Cardiac fibroblast (primary cell): ENCODE measurements at regions not wholly inside any gene's neighbourhood (a gene's known extent, or its start where the extent isn't known, plus 50 kb on each side); places are given as distances from the start of the nearest gene placed in this dataset.

Source experiments
- DNase-seq, 2 donors: peaks; one replicate each; pipeline versions ENCODE4 v3.0.0 to v3.0.0-alpha.2; 2010; ENCODE audit warnings: low read depth in 2 of 2
- H3K4me3 ChIP-seq, 2 donors: replicated peaks in 1 of 2; 1 replicate in 1 of 2; 2 replicates in 1 of 2; pipeline ENCODE4 v1.5.1; 2011; ENCODE audit warnings: low read depth in 2 of 2, low read length in 2 of 2, mild to moderate bottlenecking in 2 of 2, moderate library complexity in 1 of 2
- CTCF ChIP-seq: IDR thresholded peaks from one replicate; pipeline ENCODE4 v1.5.1; 2011; ENCODE audit warnings: low read depth, mild to moderate bottlenecking, low read length, inconsistent platforms

DNA sequence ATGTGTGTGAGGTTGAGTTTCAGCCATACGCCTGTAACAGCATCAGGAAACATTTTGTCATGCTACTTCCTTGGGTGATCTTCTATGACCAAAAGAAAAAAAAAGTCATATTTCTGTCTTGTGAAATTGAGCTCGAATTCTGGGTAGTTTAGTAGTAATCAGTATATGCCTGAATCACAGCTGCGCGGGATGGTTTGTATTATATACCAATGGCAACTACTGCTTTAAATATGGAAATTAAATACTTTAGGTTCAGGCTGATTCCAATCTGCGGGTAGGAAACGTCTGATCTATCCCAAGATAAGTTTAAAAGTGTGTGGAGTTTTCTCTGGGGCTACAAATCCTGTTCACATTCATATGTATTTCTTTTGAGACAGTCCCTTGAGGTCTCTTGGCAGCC is 115.6 kb upstream of the FERMT1 start:
- H3K4me3 ChIP-seq: no peak overlapping the region
- DNase-seq: no peak
- no peak for TF ChIP-seq CTCF

DNA sequence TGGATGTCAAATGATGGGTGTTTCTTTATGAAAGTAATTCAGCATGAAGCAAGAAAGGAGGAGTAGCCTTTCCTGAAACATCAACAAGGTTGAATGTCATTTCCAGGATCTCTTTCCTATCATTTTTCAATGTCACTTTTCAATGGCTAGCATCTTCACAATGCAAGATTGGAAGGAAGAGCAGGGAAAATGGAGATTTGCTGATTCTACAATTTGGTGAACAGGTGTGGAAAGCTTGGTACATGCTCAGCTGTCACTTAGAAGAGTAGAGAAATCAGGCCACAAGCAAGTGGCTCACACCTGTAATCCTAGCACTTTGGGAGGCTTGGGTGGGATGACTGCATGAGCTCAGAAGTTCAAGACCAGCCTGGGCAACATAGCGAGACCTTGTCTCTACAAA is 112.7 kb upstream of the FERMT1 start:
- no peak for TF ChIP-seq CTCF
- DNase-seq: no peak

GRCh38 chr20:6232436-6232835 is 109.6 kb upstream of the FERMT1 start:
- peak in 1 of 2 donors; percentile 6 for DNase-seq
- no peak for TF ChIP-seq CTCF

More for the DNA sequence above, 112.7 kb upstream of the FERMT1 start:
- no peak overlapping the region for H3K4me3 ChIP-seq

GRCh38 chr20:6231556-6231955 is 108.7 kb upstream of the FERMT1 start:
- peak; percentile 38 to 52 for DNase-seq
- no peak for TF ChIP-seq CTCF
- no peak overlapping the region for H3K4me3 ChIP-seq

More at GRCh38 chr20:6232436-6232835, 109.6 kb upstream of the FERMT1 start:
- no peak overlapping the region for H3K4me3 ChIP-seq

- no peak for TF ChIP-seq CTCF
- H3K4me3 ChIP-seq: no peak overlapping the region
- no peak for DNase-seq
Observed at GRCh38 chr20:6228302-6228843, 105.5 kb upstream of the FERMT1 start.

- no peak overlapping the region for H3K4me3 ChIP-seq
- TF ChIP-seq CTCF: no peak
Observed at GRCh38 chr20:6213311-6213710, 90.5 kb upstream of the FERMT1 start.

DNA sequence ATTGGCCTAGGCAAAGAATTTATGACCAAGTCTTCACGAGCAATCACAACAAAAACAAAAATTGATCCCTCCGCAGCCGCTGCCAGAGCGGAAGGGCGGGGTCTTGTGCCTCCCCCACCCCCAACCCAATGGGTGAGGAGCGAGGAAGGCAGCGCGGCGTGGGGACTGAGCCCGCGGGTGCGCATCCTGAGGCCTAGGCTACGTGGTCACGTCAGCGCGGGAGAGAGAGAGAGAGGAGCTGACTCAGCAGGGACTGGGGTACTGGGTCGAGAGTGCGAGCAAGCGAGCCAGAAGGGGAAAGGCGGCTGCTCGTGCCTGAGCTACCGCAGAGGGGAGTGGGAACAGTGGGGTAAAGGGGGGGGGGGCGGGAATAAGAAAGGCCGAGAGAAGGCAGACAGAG is 90.1 kb upstream of the FERMT1 start:
- no peak for DNase-seq
- no peak for TF ChIP-seq CTCF
- H3K4me3 ChIP-seq: no peak overlapping the region

More at GRCh38 chr20:6213311-6213710, 90.5 kb upstream of the FERMT1 start:
- DNase-seq: no peak
